ENCODE measurements at regions not wholly inside any gene's neighbourhood (a gene's known extent, or its start where the extent isn't known, plus 50 kb on each side); places are given as distances from the start of the nearest gene placed in this dataset.
"Not testable (repeated sequence)": the region's sequence is repeated elsewhere in the genome, so short reads cannot be mapped to it uniquely, and the experiment has no call there.

DNA sequence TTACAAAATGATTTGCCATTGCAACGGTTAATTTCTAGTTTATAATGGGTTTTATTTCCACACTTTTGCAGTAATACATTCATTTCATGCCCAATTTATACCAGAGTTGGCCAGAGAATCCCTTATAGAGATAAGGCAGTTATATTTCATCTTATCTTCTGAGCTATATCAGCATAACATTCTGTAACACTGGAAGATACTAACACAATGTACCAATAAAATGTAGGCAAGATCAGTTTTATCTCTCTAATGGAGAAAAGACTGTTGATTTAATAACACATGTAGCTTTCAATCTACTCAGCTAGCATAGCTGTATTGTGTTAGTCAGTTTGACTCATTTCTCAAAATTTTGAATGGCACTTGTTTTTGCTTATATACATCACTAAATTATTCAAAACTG, 738.6 kb downstream of the TRAM1L1 start:
- no peak overlapping the region for H3K27ac Mint-ChIP-seq
- no peaks in the 10 kb centered on the region for H3K36me3 Mint-ChIP-seq (ENCODE audit: low read depth)
- no peaks in the 10 kb centered on the region for H3K27me3 Mint-ChIP-seq

DNA sequence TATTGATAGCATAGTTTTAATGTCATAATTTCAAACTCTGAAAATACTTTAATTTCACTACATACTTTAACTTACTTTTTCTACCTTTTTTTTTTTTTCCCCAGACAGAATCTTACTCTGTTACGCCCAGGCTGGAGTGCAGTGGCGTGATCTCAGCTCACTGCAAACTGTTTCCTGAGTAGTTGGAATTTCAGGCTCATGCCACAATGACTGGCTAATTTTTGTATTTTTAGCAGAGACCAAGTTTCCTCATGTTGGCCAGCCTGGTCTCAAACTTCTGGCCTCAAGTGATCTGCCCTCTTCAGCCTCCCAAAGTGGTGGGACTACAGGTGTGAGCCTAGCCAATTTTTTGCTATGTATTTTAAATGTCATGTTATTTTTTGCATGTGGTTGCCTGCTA, 741.6 kb downstream of the TRAM1L1 start:
- Mint-ChIP-seq H3K4me3 (no peak overlapping the region), H3K27ac (no peak overlapping the region), H3K27me3 (no peaks in the 10 kb centered on the region), H3K4me1 (no peaks in the 10 kb centered on the region), H3K36me3 (ENCODE audit: low read depth) (no peaks in the 10 kb centered on the region)
- ATAC-seq (no peak), DNase-seq (no peak)
- H3K9me3 ChIP-seq (ENCODE audit: control insufficient read depth, low read length, poor library complexity, severe bottlenecking), result no peaks in the 10 kb centered on the region

More for the DNA sequence above, 738.6 kb downstream of the TRAM1L1 start:
- H3K4me1 Mint-ChIP-seq, result no peaks in the 10 kb centered on the region
- no peaks in the 10 kb centered on the region for H3K9me3 ChIP-seq (ENCODE audit: control insufficient read depth, low read length, poor library complexity, severe bottlenecking)
- no peak overlapping the region for H3K4me3 Mint-ChIP-seq
- ATAC-seq, result no peak
- DNase-seq, result no peak

DNA sequence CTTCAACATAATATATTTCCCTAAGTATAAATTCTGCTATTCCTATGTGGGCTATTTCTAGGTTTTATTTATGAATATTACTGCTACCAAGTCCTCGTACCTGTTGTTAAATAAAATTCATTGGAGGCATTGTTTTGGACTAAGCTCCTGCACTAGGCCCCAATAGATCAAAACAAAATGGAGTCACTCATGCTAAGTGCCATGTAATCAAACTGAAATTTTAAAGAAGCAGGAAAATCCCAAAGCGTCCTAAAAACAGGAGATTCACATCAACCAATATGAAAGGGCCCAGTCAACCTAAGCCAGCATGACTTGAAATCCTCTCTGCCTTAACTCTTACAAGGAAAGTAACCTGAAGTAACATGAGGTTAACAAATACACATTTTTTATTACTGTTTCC, 743.2 kb downstream of the TRAM1L1 start:
- no peaks in the 10 kb centered on the region for H3K36me3 Mint-ChIP-seq (ENCODE audit: low read depth)
- H3K4me3 Mint-ChIP-seq, result no peak overlapping the region
- H3K4me1 Mint-ChIP-seq, result no peaks in the 10 kb centered on the region
- ATAC-seq, result no peak
- DNase-seq, result no peak
- no peak overlapping the region for H3K27ac Mint-ChIP-seq
- no peaks in the 10 kb centered on the region for H3K9me3 ChIP-seq (ENCODE audit: control insufficient read depth, low read length, poor library complexity, severe bottlenecking)
- no peaks in the 10 kb centered on the region for H3K27me3 Mint-ChIP-seq

DNA sequence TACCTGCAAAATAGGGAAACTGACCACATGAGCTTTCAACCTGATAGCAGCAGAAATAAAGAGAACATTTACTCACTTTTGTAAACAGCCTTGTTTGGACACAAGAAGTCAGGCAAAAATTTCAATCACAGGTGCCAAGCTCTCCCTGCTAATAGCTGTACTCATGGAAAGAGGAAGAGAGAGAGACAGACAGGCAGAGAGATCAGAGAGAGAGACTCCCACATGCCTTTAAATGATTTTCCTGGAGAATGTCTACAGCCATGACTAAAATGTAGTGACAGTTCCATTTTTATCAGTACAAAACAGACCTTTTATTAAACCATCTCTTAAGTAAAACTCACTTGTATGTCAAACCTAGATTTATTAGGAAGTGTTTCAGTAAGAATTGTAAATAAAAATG, 752.9 kb downstream of the TRAM1L1 start:
- H3K36me3 Mint-ChIP-seq (ENCODE audit: low read depth), result no peaks in the 10 kb centered on the region
- DNase-seq (no peak), ATAC-seq (no peak)
- H3K4me3 Mint-ChIP-seq, result no peak overlapping the region
- no peaks in the 10 kb centered on the region for H3K4me1 Mint-ChIP-seq
- no peak overlapping the region for H3K27ac Mint-ChIP-seq
- H3K27me3 Mint-ChIP-seq, result no peaks in the 10 kb centered on the region
- no peaks in the 10 kb centered on the region for H3K9me3 ChIP-seq (ENCODE audit: control insufficient read depth, low read length, poor library complexity, severe bottlenecking)

DNA sequence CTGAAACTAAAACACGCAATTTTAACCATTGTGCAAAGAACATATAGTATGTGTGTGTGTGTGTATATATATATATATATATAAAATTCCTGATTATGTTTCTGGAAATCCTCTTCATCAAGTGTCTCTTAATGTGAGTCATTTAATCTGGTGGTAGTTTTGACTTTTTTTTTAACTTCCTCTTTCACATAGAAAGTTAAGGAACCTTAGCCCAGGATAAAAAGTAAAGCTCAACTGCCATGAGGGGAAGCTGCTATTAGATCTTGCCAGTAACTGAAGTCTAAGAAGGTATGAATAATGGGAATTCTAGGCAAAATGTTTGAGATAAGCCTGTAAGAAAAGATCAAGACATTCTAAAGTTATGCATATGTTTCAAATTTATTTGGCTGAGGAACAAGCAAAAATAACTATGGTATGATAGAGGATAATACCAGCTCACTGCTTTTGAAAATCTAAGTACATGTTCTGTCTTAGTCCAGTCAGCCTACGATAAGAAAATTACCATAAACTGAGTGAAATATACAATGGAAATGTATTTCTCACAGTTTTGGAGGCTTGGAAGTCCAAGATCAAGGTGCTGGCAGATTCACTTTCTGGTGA, 757.0 kb downstream of the TRAM1L1 start:
- Mint-ChIP-seq H3K36me3 (ENCODE audit: low read depth) (no peaks in the 10 kb centered on the region), H3K4me1 (no peaks in the 10 kb centered on the region), H3K4me3 (no peak overlapping the region), H3K27me3 (no peaks in the 10 kb centered on the region), H3K27ac (no peak overlapping the region)
- no peak for DNase-seq
- no peak for ATAC-seq
- no peaks in the 10 kb centered on the region for H3K9me3 ChIP-seq (ENCODE audit: control insufficient read depth, low read length, poor library complexity, severe bottlenecking)

DNA sequence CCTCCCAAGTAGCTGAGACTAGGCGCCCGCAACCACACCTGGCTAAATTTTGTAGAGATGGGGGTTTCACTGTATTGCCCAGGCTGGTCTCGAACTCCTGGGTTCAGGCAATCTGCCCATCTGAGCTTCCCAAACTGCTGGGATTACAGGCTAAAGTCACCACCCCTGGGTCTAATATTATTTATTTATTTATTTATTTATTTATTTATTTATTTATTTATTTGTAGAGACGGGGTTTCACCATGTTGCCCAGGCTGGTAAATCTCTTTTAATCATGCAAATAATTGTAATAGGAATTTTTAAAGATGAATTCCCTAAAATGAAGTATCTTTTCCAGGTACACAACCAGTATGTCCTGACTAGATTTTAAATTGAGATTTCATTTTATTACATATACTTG, 761.8 kb downstream of the TRAM1L1 start:
- H3K27me3 Mint-ChIP-seq, result no peaks in the 10 kb centered on the region
- no peak overlapping the region for H3K27ac Mint-ChIP-seq
- H3K4me1 Mint-ChIP-seq, result no peaks in the 10 kb centered on the region
- H3K9me3 ChIP-seq (ENCODE audit: control insufficient read depth, low read length, poor library complexity, severe bottlenecking), result no peaks in the 10 kb centered on the region
- no peak overlapping the region for H3K4me3 Mint-ChIP-seq
- H3K36me3 Mint-ChIP-seq (ENCODE audit: low read depth), result no peaks in the 10 kb centered on the region
- no peak for ATAC-seq
- no peak for DNase-seq

DNA sequence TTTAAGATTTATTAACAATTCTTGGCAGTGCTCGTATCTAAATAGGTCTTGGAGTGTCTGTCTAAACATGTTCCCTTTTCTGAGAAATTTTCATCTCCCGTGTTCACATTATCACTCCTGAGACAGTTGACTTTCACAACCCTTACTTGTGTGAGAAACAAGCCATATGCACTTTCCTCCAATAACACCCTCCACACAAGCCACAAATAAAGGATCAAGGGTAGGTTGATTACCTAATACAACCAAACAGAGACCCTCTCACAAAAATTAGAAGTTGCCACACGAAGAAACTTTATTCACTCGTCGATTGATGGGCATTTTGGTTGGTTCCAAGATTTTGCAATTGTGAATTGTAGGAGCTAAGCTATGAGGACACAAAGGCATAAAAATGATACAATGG, 763.9 kb downstream of the TRAM1L1 start:
- DNase-seq (no peak), ATAC-seq (no peak)
- no peaks in the 10 kb centered on the region for H3K36me3 Mint-ChIP-seq (ENCODE audit: low read depth)
- H3K9me3 ChIP-seq (ENCODE audit: control insufficient read depth, low read length, poor library complexity, severe bottlenecking), result no peaks in the 10 kb centered on the region
- H3K27ac Mint-ChIP-seq, result no peak overlapping the region
- no peak overlapping the region for H3K4me3 Mint-ChIP-seq
- H3K4me1 Mint-ChIP-seq, result no peaks in the 10 kb centered on the region
- H3K27me3 Mint-ChIP-seq, result no peaks in the 10 kb centered on the region

DNA sequence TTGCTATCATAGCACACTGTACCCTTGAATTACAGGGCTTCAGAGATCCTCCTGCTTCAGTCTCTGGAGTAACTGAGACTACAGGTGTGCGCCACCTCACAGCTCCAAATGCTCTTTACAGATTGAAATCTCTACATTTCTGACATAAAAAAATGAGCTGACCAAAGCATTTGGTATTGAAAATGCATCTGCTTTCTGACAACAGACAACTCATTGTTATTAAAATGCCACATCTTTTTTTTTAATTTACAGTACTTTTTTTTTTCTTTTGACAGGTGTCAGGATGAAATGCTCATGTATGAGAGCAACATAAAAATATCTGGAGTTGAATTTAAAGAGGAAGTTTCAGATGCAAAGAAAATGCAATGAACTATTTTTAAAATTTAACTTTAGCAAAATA, 764.5 kb downstream of the TRAM1L1 start:
- H3K27me3 Mint-ChIP-seq, result no peaks in the 10 kb centered on the region
- ATAC-seq (no peak), DNase-seq (no peak)
- H3K27ac Mint-ChIP-seq, result no peak overlapping the region
- H3K36me3 Mint-ChIP-seq (ENCODE audit: low read depth), result no peaks in the 10 kb centered on the region
- H3K4me3 Mint-ChIP-seq, result no peak overlapping the region
- H3K9me3 ChIP-seq (ENCODE audit: control insufficient read depth, low read length, poor library complexity, severe bottlenecking), result no peaks in the 10 kb centered on the region
- H3K4me1 Mint-ChIP-seq, result no peaks in the 10 kb centered on the region

DNA sequence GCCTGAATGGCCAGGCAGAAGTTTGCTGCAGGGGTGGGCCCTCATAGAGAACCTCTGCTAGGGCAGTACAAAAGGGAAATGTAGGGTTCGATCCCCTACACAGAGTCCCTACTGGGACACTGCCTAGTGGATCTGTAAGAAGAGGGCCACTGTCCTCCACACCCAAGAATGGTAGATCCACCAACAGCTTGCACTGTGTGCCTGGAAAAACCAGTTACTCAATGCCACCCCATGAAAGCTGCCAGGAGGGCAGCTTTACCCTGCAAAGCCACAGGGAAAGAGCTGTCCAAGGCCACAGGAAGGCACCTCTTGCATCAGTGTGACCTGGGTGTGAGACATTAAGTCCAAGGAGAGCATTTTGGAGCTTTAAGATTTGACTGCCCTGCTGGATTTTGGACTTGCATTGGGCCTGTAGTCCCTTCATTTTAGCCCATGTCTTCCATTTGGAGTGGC, 781.6 kb downstream of the TRAM1L1 start:
- H3K4me1 Mint-ChIP-seq, result no peaks in the 10 kb centered on the region
- H3K36me3 Mint-ChIP-seq (ENCODE audit: low read depth), result no peaks in the 10 kb centered on the region
- H3K4me3 Mint-ChIP-seq, result no peak overlapping the region

DNA sequence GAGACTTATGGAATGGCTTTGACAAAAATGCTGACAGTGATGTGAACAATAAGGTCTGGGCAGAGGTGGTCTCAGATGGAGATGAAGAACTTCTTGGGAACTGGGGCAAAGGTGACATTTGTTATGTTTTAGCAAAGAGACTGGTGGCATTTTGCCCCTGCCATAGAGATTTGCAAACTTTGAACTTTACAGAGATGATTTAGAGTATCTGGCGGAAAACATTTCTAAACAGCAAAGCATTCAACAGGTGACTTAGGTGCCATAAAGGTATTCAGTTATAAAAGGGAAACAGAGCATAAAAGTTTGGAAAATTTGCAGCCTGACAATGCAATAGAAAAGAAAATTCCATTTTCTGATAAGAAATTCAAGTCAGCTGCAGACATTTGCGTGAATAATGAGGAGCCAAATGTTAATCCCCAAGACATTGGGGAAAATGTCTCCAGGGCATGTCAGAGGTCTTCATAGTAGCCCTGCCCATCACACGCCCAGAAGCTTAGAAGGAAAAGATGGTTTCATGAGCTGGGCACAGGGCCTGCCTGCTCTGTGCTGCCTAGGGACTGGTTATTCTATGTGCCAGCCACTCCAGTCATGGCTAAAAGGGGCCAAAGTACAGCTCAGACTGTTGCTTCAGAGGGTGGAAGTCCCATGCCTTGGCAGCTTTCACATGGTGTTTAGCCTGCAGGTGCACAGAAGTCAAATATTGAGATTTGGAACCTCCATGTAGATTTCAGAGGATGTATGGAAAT, 782.2 kb downstream of the TRAM1L1 start:
- no peaks in the 10 kb centered on the region for H3K4me1 Mint-ChIP-seq
- DNase-seq (no peak), ATAC-seq (no peak)
- no peaks in the 10 kb centered on the region for H3K27me3 Mint-ChIP-seq
- no peak overlapping the region for H3K4me3 Mint-ChIP-seq
- H3K36me3 Mint-ChIP-seq (ENCODE audit: low read depth), result no peaks in the 10 kb centered on the region
- no peak overlapping the region for H3K27ac Mint-ChIP-seq
- H3K9me3 ChIP-seq (ENCODE audit: control insufficient read depth, low read length, poor library complexity, severe bottlenecking), result no peaks in the 10 kb centered on the region

More for the DNA sequence above, 781.6 kb downstream of the TRAM1L1 start:
- H3K9me3 ChIP-seq (ENCODE audit: control insufficient read depth, low read length, poor library complexity, severe bottlenecking), result no peaks in the 10 kb centered on the region
- ATAC-seq (no peak), DNase-seq (no peak)
- Mint-ChIP-seq H3K27ac (no peak overlapping the region), H3K27me3 (no peaks in the 10 kb centered on the region)

DNA sequence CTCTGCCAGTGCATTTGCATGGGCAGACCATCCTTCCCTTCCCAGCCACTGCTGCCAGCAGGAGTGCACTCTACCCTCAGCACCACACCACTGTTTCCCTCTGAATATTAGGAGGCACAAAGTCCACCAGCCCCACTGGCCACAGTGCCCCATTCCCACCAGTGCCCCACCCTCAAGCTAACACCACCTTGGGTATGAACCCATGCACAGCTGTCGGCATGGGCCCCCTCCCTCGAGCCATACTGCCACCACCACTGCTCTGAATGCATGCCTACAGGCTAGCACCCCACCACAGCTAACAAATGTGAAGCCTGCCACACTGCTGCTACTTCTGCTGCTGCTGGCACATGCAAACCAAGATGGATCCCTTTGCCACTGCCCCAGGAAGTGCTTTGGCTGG, 810.4 kb downstream of the TRAM1L1 start:
- H3K9me3 ChIP-seq (ENCODE audit: control insufficient read depth, low read length, poor library complexity, severe bottlenecking), result no peaks in the 10 kb centered on the region
- ATAC-seq, result no peak
- no peaks in the 10 kb centered on the region for H3K36me3 Mint-ChIP-seq (ENCODE audit: low read depth)
- no peaks in the 10 kb centered on the region for H3K27me3 Mint-ChIP-seq
- no peak overlapping the region for H3K4me3 Mint-ChIP-seq
- no peak overlapping the region for H3K27ac Mint-ChIP-seq
- no peaks in the 10 kb centered on the region for H3K4me1 Mint-ChIP-seq
- no peak for DNase-seq

DNA sequence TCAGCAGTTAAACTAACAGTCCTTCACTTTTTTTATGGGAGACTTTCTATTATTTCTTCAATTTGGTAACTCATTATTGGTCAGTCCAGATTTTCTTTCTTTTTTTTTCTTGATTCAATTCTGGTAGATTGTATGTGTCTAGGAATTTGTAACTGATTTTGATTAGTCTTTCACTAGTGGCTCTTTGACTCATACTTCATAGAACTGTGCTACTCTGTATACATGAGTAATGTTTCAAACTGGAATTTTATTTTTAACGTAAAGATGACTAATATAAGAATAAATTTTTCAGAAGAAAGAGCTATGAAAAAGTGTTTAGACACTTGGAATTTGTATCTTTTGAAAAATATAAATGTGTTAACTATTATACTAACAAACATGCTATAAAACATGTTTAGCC, 813.0 kb downstream of the TRAM1L1 start:
- Mint-ChIP-seq H3K4me3 (no peak overlapping the region), H3K36me3 (ENCODE audit: low read depth) (no peaks in the 10 kb centered on the region), H3K27ac (no peak overlapping the region), H3K27me3 (no peaks in the 10 kb centered on the region), H3K4me1 (no peaks in the 10 kb centered on the region)
- no peak for ATAC-seq
- no peak for DNase-seq
- H3K9me3 ChIP-seq (ENCODE audit: control insufficient read depth, low read length, poor library complexity, severe bottlenecking), result no peaks in the 10 kb centered on the region

DNA sequence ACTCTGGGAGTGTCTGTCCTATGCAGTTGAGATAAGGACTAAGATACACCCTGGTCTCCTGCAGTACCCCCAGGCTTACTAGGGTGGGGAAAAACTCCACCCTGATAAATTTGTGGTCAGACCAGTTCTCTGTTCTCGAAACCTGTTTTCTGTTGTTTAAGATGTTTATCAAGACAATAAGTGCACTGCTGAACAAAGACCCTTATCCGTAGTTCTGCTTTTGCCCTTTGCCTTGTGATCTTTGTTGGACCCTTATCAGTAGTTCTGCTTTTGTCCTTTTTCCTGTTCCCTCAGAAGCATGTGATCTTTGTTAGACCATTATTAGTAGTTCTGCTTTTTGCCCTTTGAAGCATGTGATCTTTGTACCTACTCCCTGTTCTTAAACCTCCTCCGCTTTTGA, 824.4 kb downstream of the TRAM1L1 start:
- not testable (repeated sequence) for H3K9me3 ChIP-seq (ENCODE audit: control insufficient read depth, low read length, poor library complexity, severe bottlenecking); H3K4me3 Mint-ChIP-seq; H3K27ac Mint-ChIP-seq; H3K4me1 Mint-ChIP-seq; ATAC-seq; H3K27me3 Mint-ChIP-seq; H3K36me3 Mint-ChIP-seq (ENCODE audit: low read depth); DNase-seq

DNA sequence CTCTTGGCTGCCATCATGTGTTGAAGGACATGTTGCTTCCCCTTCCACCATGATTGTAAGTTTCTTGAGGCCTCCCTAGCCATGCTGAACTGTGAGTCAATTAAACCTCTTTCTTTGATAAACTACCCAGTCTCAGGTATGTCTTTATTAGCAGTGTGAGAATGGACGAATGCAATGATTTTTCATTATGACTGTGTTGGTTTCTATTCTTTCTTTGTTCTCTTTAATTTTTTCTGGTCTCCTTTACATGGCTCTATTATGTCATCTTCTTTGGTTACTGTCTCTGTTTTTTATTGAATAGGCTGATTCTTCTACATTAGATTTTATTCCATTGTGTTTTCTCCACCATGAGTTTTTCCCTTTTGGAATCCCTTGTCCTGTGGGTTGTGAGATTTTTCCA, 840.6 kb downstream of the TRAM1L1 start:
- Mint-ChIP-seq H3K27me3 (no peaks in the 10 kb centered on the region), H3K36me3 (ENCODE audit: low read depth) (no peaks in the 10 kb centered on the region), H3K27ac (no peak overlapping the region), H3K4me1 (no peaks in the 10 kb centered on the region), H3K4me3 (no peak overlapping the region)
- H3K9me3 ChIP-seq (ENCODE audit: control insufficient read depth, low read length, poor library complexity, severe bottlenecking), result no peaks in the 10 kb centered on the region
- ATAC-seq (no peak), DNase-seq (no peak)

Data from T-helper 17 cell (primary cell).